ENCODE measurements at regions not wholly inside any gene's neighbourhood (a gene's known extent, or its start where the extent isn't known, plus 50 kb on each side); places are given as distances from the start of the nearest gene placed in this dataset.
"Not testable (repeated sequence)": the region's sequence is repeated elsewhere in the genome, so short reads cannot be mapped to it uniquely, and the experiment has no call there.

GRCh38 chr17:36690190-36690589 is 88.8 kb downstream of the MRM1 start:
- intact Hi-C loops (cut with DNase I), result no loop called here
- DNase-seq (no peak), ATAC-seq (ENCODE audit: poor library complexity) (no peak)

- no peak for ATAC-seq (ENCODE audit: poor library complexity)
- intact Hi-C loops (cut with DNase I), result no loop called here
- DNase-seq, result no peak
Measured at GRCh38 chr17:36691606-36692005, 90.2 kb downstream of the MRM1 start.

GRCh38 chr17:36695082-36695481 is 93.7 kb downstream of the MRM1 start:
- intact Hi-C loops (cut with DNase I), result no loop called here
- DNase-seq (no peak), ATAC-seq (ENCODE audit: poor library complexity) (no peak)

- intact Hi-C loops (cut with DNase I); ATAC-seq (ENCODE audit: poor library complexity); DNase-seq: not testable (repeated sequence)
Measured at GRCh38 chr17:36695710-36696109, 94.3 kb downstream of the MRM1 start.

- intact Hi-C loops (cut with DNase I), result no loop called here
- DNase-seq, result no peak
- no peak for ATAC-seq (ENCODE audit: poor library complexity)
Measured at GRCh38 chr17:36696805-36697204, 95.4 kb downstream of the MRM1 start.

- DNase-seq (no peak), ATAC-seq (ENCODE audit: poor library complexity) (no peak)
- intact Hi-C loops (cut with DNase I), result no loop called here
Measured at GRCh38 chr17:36697903-36698530, 96.6 kb downstream of the MRM1 start.

GRCh38 chr17:36701429-36702099 is 100.2 kb downstream of the MRM1 start:
- ATAC-seq (ENCODE audit: poor library complexity) (no peak), DNase-seq (no peak)
- intact Hi-C loops (cut with DNase I), result no loop called here

GRCh38 chr17:36702636-36703035 is 101.3 kb downstream of the MRM1 start:
- DNase-seq (no peak), ATAC-seq (ENCODE audit: poor library complexity) (no peak)
- intact Hi-C loops (cut with DNase I), result no loop called here

- DNase-seq (peak; percentile 55), ATAC-seq (ENCODE audit: poor library complexity) (peak; percentile 74)
- intact Hi-C loops (cut with DNase I), result no loop called here
Measured at GRCh38 chr17:36703860-36704266, 102.5 kb downstream of the MRM1 start.

- ATAC-seq (ENCODE audit: poor library complexity) (no peak), DNase-seq (no peak)
- intact Hi-C loops (cut with DNase I), result no loop called here
Measured at GRCh38 chr17:36705283-36705795, 104.0 kb downstream of the MRM1 start.

- intact Hi-C loops (cut with DNase I), result no loop called here
- ATAC-seq (ENCODE audit: poor library complexity) (peak; percentile 49), DNase-seq (no peak)
Measured at GRCh38 chr17:36705874-36706731, 104.7 kb downstream of the MRM1 start.

GRCh38 chr17:36707904-36708303 is 106.5 kb downstream of the MRM1 start:
- ATAC-seq (ENCODE audit: poor library complexity), result no peak
- no peak for DNase-seq
- intact Hi-C loops (cut with DNase I), result no loop called here

GRCh38 chr17:36714789-36715188 is 113.4 kb downstream of the MRM1 start:
- ATAC-seq (ENCODE audit: poor library complexity) (no peak), DNase-seq (no peak)
- intact Hi-C loops (cut with DNase I), result no loop called here

GRCh38 chr17:36715951-36716350 is 114.6 kb downstream of the MRM1 start:
- no peak for ATAC-seq (ENCODE audit: poor library complexity)
- intact Hi-C loops (cut with DNase I), result no loop called here
- no peak for DNase-seq

GRCh38 chr17:36717088-36717487 is 115.7 kb downstream of the MRM1 start:
- DNase-seq (no peak), ATAC-seq (ENCODE audit: poor library complexity) (no peak)
- intact Hi-C loops (cut with DNase I), result no loop called here

GRCh38 chr17:36720131-36720530 is 118.7 kb downstream of the MRM1 start:
- ATAC-seq (ENCODE audit: poor library complexity) (no peak), DNase-seq (no peak)
- intact Hi-C loops (cut with DNase I), result no loop called here

GRCh38 chr17:36721560-36722120 is 120.3 kb downstream of the MRM1 start:
- no peak for ATAC-seq (ENCODE audit: poor library complexity)
- DNase-seq, result no peak
- intact Hi-C loops (cut with DNase I), result no loop called here

GRCh38 chr17:36722121-36722902 is 120.9 kb downstream of the MRM1 start:
- DNase-seq, result peak; percentile 77
- ATAC-seq (ENCODE audit: poor library complexity), result peak; percentile 95
- intact Hi-C loops (cut with DNase I), result no loop called here

GRCh38 chr17:36722903-36723263 is 121.5 kb downstream of the MRM1 start:
- no peak for ATAC-seq (ENCODE audit: poor library complexity)
- intact Hi-C loops (cut with DNase I), result no loop called here
- DNase-seq, result no peak
